HG03039 (cell line): ENCODE measurements at regions not wholly inside any gene's neighbourhood (a gene's known extent, or its start where the extent isn't known, plus 50 kb on each side); places are given as distances from the start of the nearest gene placed in this dataset.

Source experiments
- ATAC-seq: cut with Tn5 transposase; IDR thresholded peaks from one replicate; pipeline ENCODE4 v1.9.1; 2021; ENCODE audit warnings: mild to moderate bottlenecking, moderate library complexity; ENCODE audit not compliant: unreplicated experiment

DNA sequence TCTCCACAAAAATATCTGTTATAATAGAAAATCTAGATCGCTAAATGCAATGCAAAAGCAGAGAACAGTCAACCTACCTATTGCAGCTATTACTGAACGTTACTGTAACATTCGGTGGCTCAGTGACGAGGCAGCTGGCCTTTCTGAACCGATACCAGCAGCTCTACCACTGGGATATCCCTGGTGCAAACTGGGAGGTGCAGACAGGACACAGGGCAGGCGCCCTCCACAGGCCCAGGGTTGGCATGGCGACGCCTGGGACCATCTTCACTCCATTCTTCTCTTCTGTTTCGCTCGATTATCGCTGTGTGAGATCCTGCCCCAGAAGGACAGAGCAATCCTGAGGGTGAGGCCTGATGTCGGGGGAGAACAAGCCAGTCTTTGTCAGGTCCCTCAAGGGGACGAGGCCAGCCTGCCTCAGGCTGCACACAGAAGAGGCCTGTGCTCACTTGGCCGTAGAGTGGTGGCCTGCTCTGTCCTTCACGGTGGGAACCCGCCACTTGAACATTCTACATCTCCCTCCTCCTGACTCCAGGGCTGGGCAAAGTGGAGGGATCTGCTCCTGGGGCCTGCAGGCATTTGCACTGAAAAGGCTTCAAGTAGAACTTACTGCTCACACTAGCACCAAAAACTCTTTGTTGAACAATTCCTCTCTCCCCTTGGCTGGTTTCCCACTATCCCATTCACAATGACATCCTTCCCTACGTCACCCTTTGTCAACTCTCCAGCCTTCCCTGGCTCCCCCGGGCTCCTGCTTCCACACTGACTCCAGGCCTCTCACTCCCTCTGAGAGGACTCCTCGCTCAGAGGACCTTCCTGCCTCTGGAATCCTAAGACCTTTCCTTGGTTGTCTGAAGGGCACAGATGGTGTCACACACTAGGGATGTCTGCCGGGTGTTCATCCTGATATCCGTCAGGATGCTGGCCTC lies 49.7 kb downstream of the CYRIA start:
- ATAC-seq = no peak

DNA sequence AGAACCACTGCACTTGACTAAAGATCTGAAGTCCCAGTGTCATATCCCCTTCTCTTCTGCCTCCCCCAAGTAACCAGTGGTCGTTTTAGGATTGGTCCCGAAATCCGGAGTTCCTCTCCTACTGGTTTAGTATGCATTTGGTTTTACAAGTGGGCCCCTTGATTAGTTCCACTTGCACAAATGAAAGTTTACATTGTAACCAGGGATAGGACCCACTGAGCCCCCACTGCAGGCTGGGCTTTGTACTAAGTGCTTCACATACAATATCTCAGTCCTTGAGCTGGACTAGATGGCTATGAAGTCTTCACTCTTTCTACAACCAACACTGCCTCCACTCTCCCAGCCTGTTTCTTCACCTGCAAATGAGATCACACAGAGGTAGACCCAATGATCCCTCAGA lies 50.4 kb downstream of the CYRIA start:
- ATAC-seq = no peak

DNA sequence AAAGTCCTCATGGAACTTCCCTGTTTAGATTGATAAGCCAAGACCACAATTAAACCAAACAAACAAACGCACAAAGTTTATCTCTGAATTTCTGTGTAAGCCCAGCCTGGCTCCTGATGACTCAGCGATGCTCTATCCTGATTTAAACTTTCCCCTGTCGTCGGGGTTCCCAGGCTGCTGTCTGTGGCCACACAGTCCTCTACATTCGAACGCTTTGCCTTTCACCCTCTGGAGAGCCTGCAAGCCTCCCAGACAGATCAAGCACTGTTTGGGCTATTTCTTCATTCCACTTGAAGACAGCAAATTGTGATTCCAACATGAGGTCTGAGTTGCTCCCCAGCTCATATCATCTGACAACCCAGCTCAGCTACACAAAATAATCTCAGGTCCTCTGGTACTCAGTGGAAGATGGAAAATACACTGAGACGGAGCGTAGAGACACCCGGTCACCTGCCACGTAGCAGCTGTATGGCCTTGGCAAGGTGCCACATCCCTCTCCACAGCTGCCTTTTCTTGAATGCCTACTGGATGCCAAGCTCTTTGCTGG lies 51.2 kb downstream of the CYRIA start:
- no peak for ATAC-seq

DNA sequence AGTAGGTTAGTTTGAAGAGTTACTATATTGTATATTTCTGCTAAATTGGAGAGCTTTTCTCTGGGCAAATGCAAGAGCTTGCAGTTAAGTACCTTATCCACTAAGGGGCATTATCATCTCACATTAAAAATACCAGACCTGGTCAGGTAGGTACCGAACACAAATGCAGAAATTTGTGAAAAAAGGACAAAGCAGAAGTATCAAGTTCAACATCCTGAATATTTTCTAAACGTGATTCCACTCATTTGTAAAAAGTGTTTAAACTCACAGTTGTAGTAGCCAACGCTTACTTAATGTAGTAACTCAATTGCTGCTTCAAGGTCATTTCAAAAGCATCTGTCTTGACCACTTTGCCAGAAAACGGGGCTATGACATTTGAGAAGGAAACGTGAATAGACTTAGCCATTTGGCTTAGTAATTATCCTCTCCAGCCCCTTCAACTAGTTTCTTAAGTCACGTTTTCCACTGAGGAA lies 52.1 kb downstream of the CYRIA start:
- no peak for ATAC-seq

DNA sequence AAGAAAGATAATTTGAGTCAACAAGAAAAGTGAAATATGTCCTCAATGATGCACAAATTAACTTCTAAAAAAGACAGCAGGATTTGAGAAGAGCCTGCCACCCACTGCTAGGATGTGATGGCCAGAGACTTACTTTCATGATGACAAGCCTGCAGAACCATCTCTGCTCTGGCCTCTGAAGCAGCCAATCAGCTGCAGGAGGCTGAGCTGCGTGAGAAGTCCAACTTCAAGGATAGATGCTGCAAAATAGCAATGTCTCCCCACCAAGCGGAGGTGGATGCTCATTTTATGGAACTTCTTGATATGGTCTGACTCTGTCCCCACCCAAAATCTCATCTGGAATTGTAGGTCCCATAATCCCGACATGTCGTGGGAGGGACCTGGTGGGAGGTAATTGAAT lies 53.1 kb downstream of the CYRIA start:
- ATAC-seq = no peak

DNA sequence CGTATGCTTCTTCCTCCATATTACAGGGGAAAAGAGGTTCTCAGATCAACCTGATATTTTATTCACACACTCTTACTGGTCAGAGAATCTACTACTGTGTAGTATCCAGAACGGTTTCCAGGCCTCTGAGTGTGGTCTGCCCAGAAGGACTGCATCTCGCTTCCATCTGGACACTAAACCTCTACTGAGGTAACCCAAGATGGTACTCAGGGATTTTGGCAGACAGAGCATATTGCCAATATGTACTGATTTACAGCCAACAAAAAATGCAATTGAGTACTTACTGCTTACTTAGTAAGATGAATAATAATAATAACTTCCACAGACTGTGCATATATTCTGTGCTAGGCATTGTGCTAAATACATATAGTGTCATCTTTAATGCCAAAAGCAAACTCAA lies 55.8 kb downstream of the CYRIA start:
- no peak for ATAC-seq

DNA sequence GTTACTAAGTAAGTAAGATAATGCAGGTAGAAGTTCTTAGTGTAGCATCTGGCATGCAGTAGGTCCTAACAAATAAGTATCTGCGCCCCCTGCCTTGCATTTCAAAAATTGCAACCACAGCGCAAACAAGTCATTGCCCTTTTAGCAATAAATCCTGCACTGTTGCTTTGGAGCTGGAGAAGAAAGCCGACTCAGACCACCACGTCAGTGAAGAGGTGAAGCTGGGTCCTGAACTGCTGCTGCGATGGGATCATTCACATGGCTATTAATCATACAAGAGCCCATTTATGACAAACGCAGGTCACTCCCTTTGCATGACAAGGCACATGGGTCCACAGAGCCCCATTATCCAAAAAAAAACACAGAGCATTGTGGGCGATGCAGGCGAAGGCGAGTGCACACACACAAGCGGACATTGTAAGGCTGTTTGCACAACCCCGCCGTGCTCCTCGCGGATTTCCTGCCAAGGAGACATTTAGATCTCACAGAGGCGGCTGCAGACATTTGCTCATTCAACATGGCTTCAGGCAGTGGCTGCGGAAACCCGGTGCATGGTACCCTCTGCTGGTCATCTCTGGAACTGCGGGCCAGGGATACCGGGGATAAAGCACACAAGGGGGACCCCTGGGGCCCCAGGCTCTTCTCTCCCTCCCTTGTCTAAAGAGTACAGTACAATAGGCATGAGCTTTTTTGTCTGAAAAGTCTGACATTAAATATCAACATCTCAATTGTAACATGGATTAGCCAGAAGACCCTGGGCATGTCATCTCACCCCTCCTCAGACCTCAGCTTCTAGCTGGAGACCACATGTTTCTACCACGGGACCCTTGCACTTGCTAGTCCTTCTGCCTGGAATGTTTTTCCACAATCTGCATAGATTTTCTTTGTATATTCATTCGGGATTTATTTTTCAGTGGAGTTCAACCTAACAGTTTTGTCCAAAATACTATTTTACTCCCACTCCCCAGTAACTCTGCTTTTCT lies 56.7 kb downstream of the CYRIA start:
- ATAC-seq = peak; percentile 82

DNA sequence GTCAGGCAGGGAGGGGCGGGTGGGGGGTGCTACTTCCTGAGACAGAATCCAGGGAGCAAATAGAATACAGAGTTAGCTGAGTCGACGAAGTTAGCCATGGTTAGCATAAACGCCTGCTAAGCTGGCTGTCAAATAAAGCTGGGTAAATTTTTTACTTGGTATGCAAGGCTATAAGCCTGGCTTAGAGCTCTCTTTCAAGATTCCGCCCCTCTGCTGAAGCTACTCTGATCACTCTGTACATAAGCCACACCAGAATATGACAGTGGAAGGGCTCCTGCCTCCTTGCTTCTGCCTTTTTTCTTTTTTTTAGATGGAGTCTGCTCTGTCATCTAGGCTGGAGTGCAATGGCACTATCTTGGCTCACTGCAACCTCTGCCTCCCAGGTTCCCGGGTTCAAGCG lies 58.3 kb downstream of the CYRIA start:
- no peak for ATAC-seq

DNA sequence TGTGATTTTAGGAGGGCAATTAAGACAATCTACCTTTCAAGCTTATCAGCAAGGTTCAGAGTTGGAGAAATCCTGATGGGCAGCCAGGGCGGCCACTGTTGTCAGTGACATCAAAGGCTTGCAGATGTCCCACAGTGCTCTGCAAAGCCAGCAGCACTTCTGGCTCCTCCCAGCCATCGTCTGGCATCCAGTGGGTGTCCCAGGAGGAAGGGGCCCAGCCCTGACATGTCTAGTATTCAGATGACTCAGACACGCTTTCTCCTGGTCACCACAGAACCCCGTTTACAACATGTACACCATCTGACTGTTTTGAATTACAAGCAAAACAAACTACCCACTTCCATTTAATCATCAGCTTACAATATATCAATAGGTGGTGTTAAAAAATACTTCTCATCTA lies 61.4 kb downstream of the CYRIA start:
- ATAC-seq = no peak

DNA sequence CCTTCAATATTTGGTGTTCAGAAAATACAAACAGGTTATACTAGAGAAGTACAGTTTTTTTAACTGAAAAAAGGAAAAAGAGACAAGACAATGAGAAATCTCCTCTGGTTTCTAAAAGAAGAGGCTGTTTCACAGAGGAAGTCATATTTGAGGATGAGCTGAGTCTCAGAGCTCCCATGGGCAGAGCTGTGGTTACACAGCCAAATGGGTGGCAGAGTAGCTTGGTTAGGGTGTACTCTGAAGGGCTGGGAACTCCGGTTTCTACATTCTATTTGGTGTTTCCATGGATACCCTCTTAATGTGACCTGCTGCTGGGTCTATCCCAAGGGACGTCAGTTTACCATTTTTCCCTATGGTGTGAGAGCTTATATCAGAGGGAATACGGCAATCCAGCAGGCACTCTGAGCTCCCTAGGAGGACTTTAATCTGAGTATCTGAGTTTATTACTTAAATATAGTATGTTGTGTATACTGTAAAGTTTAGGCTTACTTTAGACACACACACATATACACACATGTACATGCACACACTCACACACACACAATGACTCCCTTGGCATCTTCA lies 74.2 kb downstream of the CYRIA start:
- ATAC-seq = no peak

DNA sequence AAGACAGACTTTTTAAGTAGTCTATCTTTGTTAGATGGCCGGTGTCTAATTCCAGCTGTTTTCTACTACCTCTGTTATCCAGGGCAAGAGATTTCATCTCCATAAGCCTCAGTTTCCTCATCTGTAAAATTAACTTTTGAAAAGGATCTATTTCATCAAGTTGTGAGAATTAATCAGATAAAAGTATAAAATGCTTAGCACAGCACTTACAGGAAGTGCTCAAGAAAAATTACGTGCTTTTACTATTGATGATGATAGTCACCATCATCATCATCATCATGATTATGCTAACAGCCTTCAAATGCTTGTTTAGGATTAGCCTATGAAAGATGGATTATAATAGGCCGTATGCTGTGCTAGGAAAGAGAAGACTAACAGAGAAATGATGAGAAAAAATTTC lies 76.2 kb downstream of the CYRIA start:
- ATAC-seq = no peak

DNA sequence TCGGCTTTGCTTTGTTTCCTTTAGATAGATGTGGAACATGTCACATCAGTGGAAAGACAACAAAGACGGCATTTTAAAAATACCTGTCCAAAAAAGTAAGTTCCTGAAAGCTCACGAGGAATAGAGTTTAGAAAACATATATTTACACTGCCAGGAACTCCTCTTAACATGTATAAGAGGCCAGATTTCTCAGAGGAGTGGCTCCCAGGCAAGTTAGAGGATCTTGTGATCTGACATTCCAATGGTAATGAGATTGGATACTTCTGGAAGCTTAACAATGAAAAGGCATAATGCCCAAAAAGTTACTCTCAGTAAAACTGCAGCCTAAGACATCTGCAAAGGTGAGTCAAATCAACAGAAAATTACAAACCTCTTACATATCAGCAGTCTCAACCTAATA lies 77.1 kb downstream of the CYRIA start:
- no peak for ATAC-seq

DNA sequence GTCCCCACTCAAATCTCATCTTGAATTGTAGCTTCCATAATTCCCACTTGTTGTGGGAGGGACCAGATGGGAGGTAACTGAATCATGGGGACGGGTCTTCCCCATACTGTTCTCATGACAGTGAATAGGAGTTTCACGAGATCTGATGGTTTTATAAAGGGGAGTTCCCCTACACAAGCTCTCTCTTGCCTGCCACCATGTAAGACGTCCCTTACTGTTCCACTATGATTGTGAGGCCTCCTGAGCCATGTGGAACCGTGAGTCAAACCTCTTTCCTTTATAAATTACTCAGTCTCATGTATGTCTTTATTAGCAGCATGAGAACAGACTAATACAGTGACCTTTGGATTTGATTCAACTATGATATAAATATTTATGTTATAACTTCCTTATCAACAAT lies 78.0 kb downstream of the CYRIA start:
- no peak for ATAC-seq

DNA sequence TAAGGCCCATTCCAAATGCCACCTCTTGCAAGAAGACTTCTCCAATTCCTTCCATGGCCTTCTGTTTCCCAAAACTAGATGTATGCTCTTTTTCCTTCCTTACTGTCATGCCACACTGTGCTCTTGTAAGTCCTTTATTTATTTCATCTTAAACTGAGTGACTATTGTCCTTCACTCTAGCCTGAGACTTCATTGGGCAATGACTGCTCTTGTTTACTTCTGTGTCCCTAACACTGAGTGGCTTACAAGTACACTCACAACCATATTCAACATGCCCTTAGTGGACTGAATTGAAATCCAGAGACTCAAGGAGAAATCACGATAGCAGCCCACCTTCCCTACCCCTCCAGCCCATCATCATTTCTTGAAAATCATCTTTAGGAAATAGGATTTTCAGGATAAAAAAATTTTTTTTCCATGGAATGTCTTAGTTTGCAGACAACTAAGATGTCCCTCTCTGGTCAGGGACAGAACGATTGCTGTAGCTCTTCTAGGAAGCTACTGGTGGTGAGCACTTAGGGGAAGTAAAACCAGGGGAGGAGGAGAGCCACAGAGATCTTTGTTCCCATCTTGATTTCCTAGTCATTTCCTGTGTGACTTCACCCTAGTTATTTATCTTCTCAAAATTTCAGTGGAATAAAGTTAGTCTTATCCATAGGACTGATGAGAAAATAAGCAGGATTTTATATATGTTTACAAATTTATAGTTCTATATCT lies 80.7 kb downstream of the CYRIA start:
- no peak for ATAC-seq

DNA sequence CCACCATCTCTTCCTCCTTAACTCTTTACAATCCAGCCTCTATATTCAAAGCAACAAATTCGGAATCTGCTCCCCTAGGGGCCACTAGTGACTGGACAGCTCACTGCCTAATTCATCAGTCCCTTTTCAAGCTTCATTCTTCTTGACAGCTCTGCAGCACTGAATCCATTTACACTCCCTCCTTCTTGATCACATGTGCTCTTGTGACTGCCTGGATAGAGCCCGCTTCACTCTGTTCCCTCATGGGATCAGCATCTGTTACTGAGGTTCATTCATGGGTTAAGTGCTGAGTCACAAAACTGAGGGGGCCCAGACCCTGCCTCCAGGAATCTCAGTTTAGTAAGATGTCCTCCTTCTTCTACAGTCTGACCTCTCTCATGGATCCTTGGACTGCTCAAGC lies 81.5 kb downstream of the CYRIA start:
- ATAC-seq = no peak

DNA sequence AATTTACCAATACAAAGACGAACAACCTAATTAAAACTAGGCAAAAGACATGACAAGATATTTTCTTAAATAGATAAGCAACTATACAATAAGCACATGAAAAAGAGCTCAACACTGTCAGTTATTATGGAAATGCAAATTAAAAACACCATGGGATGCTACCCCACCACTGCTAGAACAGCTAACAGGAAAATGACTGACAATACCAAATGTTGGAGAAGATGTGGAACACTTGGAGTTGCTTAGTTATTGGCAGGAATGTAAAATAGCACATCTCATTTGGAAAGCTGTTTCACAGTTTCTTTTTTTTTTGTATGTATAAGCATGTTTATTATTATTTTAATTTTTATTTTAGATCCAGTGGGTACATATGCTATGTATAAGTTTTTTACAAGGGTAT lies 84.4 kb downstream of the CYRIA start:
- ATAC-seq = no peak

DNA sequence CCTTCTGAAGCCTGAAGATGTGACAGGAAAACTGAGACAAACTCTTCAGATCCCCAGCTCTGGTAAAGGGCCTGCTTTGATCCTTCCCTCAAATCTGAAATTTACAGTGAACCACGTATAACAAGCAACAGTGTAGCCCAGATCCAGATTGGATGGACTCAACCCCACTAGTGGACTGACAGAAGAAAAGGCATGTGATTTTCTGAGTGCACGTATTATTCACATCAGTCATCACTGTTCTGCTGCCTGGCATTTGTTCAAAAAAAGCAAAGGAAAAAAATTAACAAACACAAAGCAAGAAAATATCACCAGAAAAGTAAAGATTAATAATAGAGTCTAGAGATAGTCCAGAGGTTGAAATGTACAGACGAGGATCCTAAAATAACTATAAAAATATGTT lies 87.6 kb downstream of the CYRIA start:
- ATAC-seq = no peak

DNA sequence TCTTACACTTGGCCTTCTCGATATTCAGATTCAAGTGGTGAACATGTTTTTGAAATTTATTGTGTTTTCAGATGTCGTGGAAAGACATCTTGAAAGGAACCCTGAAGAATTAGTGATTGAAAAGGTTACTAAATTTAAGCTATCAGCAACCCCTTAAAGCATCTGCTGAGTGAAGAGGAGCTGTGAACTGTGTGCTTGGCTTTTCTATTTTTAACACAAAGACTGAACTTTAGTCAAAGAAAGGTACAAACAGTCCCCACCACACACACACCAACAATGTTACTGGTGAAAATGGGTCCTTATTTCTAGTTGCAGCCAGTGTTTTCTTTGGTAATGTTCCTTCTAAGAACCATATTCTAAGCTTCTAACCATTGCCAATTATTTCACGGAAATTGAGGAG lies 95.1 kb downstream of the CYRIA start:
- ATAC-seq = no peak

DNA sequence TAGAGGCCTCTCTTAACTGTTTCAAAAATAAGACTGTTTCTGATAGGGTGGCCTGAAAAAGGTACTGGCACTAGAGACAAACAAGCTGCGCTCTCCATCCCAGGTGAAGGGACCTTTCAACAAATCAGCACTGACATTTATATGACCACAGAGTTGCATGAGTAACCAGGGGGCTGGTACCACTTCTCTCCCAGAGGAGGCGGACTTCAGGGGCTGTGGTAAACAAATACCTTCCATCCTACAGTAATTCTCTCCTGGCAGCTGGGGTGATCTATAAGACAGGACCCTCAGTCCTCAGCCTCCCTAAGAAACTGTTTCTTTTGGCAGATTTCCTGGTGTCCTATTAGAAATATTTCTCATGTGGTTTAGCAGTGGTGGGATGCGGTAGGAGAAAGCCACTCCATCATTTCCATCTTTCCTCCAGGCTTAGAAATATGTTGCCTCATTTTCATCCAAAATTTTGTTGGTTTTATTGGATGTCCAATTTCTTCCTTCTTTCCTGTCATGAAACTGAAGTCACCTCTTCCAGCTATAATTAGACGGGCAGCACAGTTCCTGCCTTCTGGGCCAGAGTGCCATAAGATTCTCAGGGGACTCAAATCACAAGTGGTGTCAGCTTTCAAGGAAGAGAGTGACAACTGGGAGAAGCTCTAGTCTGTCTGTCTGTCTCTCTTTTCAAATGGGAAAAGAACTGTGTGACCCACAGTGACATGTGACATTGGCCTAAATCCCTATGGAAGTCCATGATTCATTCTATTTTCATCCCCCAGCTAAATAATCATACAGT lies 96.4 kb downstream of the CYRIA start:
- no peak for ATAC-seq

DNA sequence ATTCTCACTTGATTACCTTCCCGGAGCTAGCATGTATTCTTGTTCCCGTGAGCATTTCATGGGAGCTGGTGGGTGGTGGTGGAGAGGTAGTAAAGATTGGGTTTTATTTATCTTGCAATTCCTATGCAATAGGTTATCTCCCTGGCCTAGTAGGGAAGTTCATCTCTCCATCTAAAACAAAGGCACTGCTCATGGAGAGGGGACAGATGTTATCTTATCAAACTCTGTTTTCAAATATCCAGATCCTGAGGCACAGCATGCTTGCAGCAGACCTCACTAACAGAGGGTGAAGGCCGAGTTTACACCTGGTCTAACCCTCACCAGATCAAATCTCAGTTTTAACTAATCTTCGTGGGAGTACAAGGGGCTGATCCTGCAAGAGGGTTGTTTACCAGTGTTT lies 98.9 kb downstream of the CYRIA start:
- no peak for ATAC-seq
